Neural progenitor cell (in vitro differentiated cells): ENCODE measurements at regions not wholly inside any gene's neighbourhood (a gene's known extent, or its start where the extent isn't known, plus 50 kb on each side); places are given as distances from the start of the nearest gene placed in this dataset.

Experiments used
- DNase-seq: peaks from one replicate; pipeline ENCODE4 v3.0.0-alpha.2; 2016; ENCODE audit warnings: low spot score
- H2AFZ ChIP-seq: fragments of 200-600 bp; sonication (generic); replicated peaks from 2 replicates; pipeline ENCODE4 v1.6.1; 2016; ENCODE audit warnings: antibody characterized with exemption
- H3F3A ChIP-seq: fragments of 200-600 bp; sonication (generic); 2 replicates; pipeline ENCODE4 v1.6.1; 2016; ENCODE audit warnings: antibody characterized with exemption, low read depth
- H3K27ac ChIP-seq: fragments of 200-600 bp; sonication (generic); 2 replicates; pipeline ENCODE4 v1.5.1; 2016; ENCODE audit warnings: mild to moderate bottlenecking
- H3K27me3 ChIP-seq: fragments of 200-600 bp; sonication (generic); 2 replicates; pipeline ENCODE4 v1.6.1; 2016; ENCODE audit warnings: mild to moderate bottlenecking, moderate library complexity
- H3K36me3 ChIP-seq: fragments of 200-600 bp; sonication (generic); 2 replicates; pipeline ENCODE4 v1.5.1; 2016
- H3K4me1 ChIP-seq: fragments of 200-600 bp; sonication (generic); 2 replicates; pipeline ENCODE4 v1.6.1; 2016; ENCODE audit warnings: mixed run types
- H3K4me2 ChIP-seq: fragments of 200-600 bp; sonication (generic); 2 replicates; pipeline ENCODE4 v1.6.1; 2016
- H3K4me3 ChIP-seq: fragments of 200-600 bp; sonication (generic); 2 replicates; pipeline ENCODE4 v1.5.1; 2016
- H3K79me2 ChIP-seq: fragments of 200-600 bp; sonication (generic); 2 replicates; pipeline ENCODE4 v1.6.1; 2016; ENCODE audit warnings: low read depth
- H3K9ac ChIP-seq: fragments of 200-600 bp; sonication (generic); 2 replicates; pipeline ENCODE4 v1.6.1; 2016
- H3K9me3 ChIP-seq: fragments of 200-600 bp; sonication (generic); 2 replicates; pipeline ENCODE4 v1.5.1; 2016; ENCODE audit warnings: low read depth
- H4K20me1 ChIP-seq: fragments of 200-600 bp; sonication (generic); 2 replicates; pipeline ENCODE4 v1.6.1; 2016; ENCODE audit warnings: low read depth
- H3K27ac Mint-ChIP-seq: 3 replicates; pipeline ENCODE4 v1.8.0; 2021; ENCODE audit warnings: mixed read lengths
- H3K27me3 Mint-ChIP-seq: 2 replicates; pipeline ENCODE4 v1.8.0; 2022; ENCODE audit warnings: low read depth, mild to moderate bottlenecking, inconsistent platforms, moderate library complexity, mixed read lengths; ENCODE audit not compliant: insufficient read depth
- H3K36me3 Mint-ChIP-seq: 3 replicates; pipeline ENCODE4 v1.8.0; 2021; ENCODE audit warnings: mixed read lengths
- H3K4me1 Mint-ChIP-seq: 3 replicates; pipeline ENCODE4 v1.8.0; 2021; ENCODE audit warnings: mixed read lengths
- H3K4me3 Mint-ChIP-seq: 3 replicates; pipeline ENCODE4 v1.8.0; 2021; ENCODE audit warnings: mild to moderate bottlenecking, moderate library complexity, mixed read lengths
- H3K9me3 Mint-ChIP-seq: 3 replicates; pipeline ENCODE4 v1.8.0; 2020; ENCODE audit warnings: mixed read lengths
- CTCF ChIP-seq: fragments of 200-600 bp; sonication (generic); IDR thresholded peaks from 2 replicates; pipeline ENCODE4 v1.5.1; 2017; ENCODE audit warnings: antibody characterized with exemption, mild to moderate bottlenecking
- EZH2 ChIP-seq: fragments of 200-600 bp; sonication (generic); IDR thresholded peaks from 2 replicates; pipeline ENCODE4 v1.6.1; 2017; ENCODE audit warnings: antibody characterized with exemption, mild to moderate bottlenecking, moderate library complexity
- EZH2phosphoT487 ChIP-seq: fragments of 200-600 bp; sonication (generic); IDR thresholded peaks from 2 replicates; pipeline ENCODE4 v1.6.1; 2017; ENCODE audit warnings: antibody characterized with exemption

DNA sequence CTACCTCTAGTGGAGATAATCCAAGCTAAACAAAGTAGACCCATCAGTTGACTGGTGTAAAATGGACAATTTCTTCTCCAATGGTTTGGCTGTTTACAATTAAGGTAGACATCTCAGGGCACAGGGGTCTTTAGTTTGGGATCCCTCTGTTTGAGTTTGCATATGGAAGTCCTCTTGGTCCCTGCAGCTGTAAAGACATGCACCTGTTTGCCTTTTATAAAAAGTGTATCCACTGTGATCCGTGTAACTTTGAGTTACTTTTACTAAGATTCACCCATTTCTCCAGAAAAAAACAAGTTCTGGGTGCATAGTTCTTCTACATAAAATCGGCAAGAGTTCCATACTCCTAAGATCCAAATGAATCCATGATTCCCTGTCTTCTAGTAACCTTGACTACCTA, 374.7 kb upstream of the ADAMTS16 start:
- Histone ChIP-seq H3K36me3 (no peaks in the 10 kb centered on the region), H3K79me2 (no peaks in the 10 kb centered on the region), H3K4me1 (no peaks in the 10 kb centered on the region), H4K20me1 (no peaks in the 10 kb centered on the region), H3F3A (no peaks in the 10 kb centered on the region), H3K27ac (no peak overlapping the region), H3K4me3 (no peak overlapping the region), H3K9me3 (no peaks in the 10 kb centered on the region), H2AFZ (no peak overlapping the region), H3K27me3 (no peaks in the 10 kb centered on the region), H3K4me2 (no peak overlapping the region), H3K9ac (no peak overlapping the region)
- H3K4me1 Mint-ChIP-seq, result no peaks in the 10 kb centered on the region
- H3K27me3 Mint-ChIP-seq, result peaks cover 2% of the 10 kb centered on the region
- DNase-seq, result no peak
- H3K9me3 Mint-ChIP-seq, result peaks cover 2% of the 10 kb centered on the region
- no peak for TF ChIP-seq EZH2
- no peak for TF ChIP-seq EZH2phosphoT487
- no peak for TF ChIP-seq CTCF
- no peaks in the 10 kb centered on the region for H3K36me3 Mint-ChIP-seq
- H3K27ac Mint-ChIP-seq, result no peak overlapping the region
- H3K4me3 Mint-ChIP-seq, result no peak overlapping the region

- no peaks in the 10 kb centered on the region for H3K27me3 ChIP-seq
- no peaks in the 10 kb centered on the region for H4K20me1 ChIP-seq
- DNase-seq, result no peak
- Mint-ChIP-seq H3K9me3 (peaks cover 2% of the 10 kb centered on the region), H3K36me3 (no peaks in the 10 kb centered on the region), H3K4me3 (no peak overlapping the region), H3K27me3 (no peaks in the 10 kb centered on the region), H3K27ac (no peak overlapping the region), H3K4me1 (no peaks in the 10 kb centered on the region)
- no peaks in the 10 kb centered on the region for H3F3A ChIP-seq
- H3K9me3 ChIP-seq, result no peaks in the 10 kb centered on the region
- H3K4me3 ChIP-seq, result no peak overlapping the region
- no peak for TF ChIP-seq EZH2
- no peak for TF ChIP-seq CTCF
- no peak for TF ChIP-seq EZH2phosphoT487
- H3K4me2 ChIP-seq, result no peak overlapping the region
- no peak overlapping the region for H3K9ac ChIP-seq
- no peak overlapping the region for H3K27ac ChIP-seq
- no peaks in the 10 kb centered on the region for H3K4me1 ChIP-seq
- H3K79me2 ChIP-seq, result no peaks in the 10 kb centered on the region
- H2AFZ ChIP-seq, result no peak overlapping the region
- no peaks in the 10 kb centered on the region for H3K36me3 ChIP-seq
These were observed 374.0 kb upstream of the ADAMTS16 start for GRCh38 chr5:4766101-4766500.

DNA sequence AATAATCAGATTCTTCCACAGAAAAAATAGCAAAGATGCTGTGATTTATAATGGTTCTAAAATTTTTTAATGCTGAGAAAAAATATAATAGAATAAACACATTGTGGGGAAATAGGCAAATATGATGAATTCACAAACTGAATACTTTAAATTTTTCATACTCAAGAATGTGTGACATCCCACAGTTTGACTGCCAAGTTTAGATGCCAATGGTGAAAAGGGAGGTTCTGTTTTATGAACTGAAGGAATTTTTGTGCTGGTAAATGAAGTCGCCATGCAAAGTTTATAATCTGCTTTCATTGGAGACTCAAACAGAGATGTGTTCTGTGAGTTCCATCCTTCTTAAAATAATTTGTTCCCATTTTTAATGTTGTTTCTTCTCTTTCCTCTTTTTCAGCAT, 367.5 kb upstream of the ADAMTS16 start:
- Histone ChIP-seq H3K27me3 (no peaks in the 10 kb centered on the region), H3K4me3 (no peak overlapping the region), H3K4me2 (no peak overlapping the region), H4K20me1 (no peaks in the 10 kb centered on the region), H3K9ac (no peak overlapping the region), H3F3A (no peaks in the 10 kb centered on the region), H3K79me2 (no peaks in the 10 kb centered on the region), H3K36me3 (no peaks in the 10 kb centered on the region), H3K27ac (no peak overlapping the region), H3K4me1 (no peaks in the 10 kb centered on the region), H3K9me3 (no peaks in the 10 kb centered on the region), H2AFZ (no peak overlapping the region)
- H3K36me3 Mint-ChIP-seq, result no peaks in the 10 kb centered on the region
- H3K27me3 Mint-ChIP-seq, result no peaks in the 10 kb centered on the region
- TF ChIP-seq CTCF (no peak), EZH2phosphoT487 (no peak), EZH2 (no peak)
- no peak overlapping the region for H3K4me3 Mint-ChIP-seq
- DNase-seq, result no peak
- H3K27ac Mint-ChIP-seq, result no peak overlapping the region
- H3K4me1 Mint-ChIP-seq, result no peaks in the 10 kb centered on the region
- H3K9me3 Mint-ChIP-seq, result no peaks in the 10 kb centered on the region
